OCI-LY7 (cell line): ENCODE measurements at regions not wholly inside any gene's neighbourhood (a gene's known extent, or its start where the extent isn't known, plus 50 kb on each side); places are given as distances from the start of the nearest gene placed in this dataset.

Experiments
- BruUV-seq: library from RNA; stranded (reverse); fragments of 400-500 nt; replicated peaks from 2 replicates; lab custom pipeline; 2021; lab: Mats Ljungman, UMichigan
- CTCF ChIA-PET: fragments of 300-600 bp; sonication (Branson Sonifier 250); formaldehyde crosslinking; loops from one replicate; lab custom pipeline; 2022; ENCODE audit warnings: antibody characterized with exemption; ENCODE audit not compliant: unreplicated experiment; lab: Charles Lee
- POLR2A ChIA-PET: fragments of 300-600 bp; sonication (Branson Sonifier 250); formaldehyde crosslinking; loops from one replicate; lab custom pipeline; 2022; ENCODE audit warnings: antibody characterized with exemption; lab: Charles Lee
- DNase-seq: peaks from one replicate; pipeline ENCODE4 v3.0.0-alpha.2; 2015; ENCODE audit warnings: low spot score
- H2AFZ ChIP-seq: fragments of 200-600 bp; sonication (generic), shearing (Covaris generic); 2 replicates; pipeline ENCODE4 v1.6.1; 2014; ENCODE audit warnings: mild to moderate bottlenecking, antibody characterized with exemption, low read length, moderate library complexity
- H3K27ac ChIP-seq: fragments of 200-600 bp; sonication (generic); 2 replicates; pipeline ENCODE4 v1.5.1; 2014; ENCODE audit warnings: mixed run types, low read depth, mild to moderate bottlenecking, moderate library complexity, low read length, inconsistent platforms; ENCODE audit not compliant: poor library complexity, severe bottlenecking
- H3K36me3 ChIP-seq: fragments of 200-600 bp; sonication (generic); 2 replicates; pipeline ENCODE4 v1.6.1; 2014; ENCODE audit warnings: mild to moderate bottlenecking, antibody characterized with exemption, low read length, moderate library complexity, mixed read lengths; ENCODE audit not compliant: insufficient read depth
- H3K4me1 ChIP-seq: fragments of 200-600 bp; sonication (generic); 2 replicates; pipeline ENCODE4 v1.5.1; 2014; ENCODE audit warnings: mild to moderate bottlenecking, low read length; ENCODE audit not compliant: insufficient read depth, poor library complexity, severe bottlenecking
- H3K4me2 ChIP-seq: fragments of 200-600 bp; sonication (generic); 2 replicates; pipeline ENCODE4 v1.6.1; 2014; ENCODE audit warnings: mild to moderate bottlenecking, low read length
- H3K4me3 ChIP-seq: fragments of 200-600 bp; sonication (generic); 2 replicates; pipeline ENCODE4 v1.5.1; 2014; ENCODE audit warnings: mild to moderate bottlenecking, low read depth, low read length; ENCODE audit not compliant: poor library complexity, severe bottlenecking
- H3K79me2 ChIP-seq: fragments of 200-600 bp; sonication (generic); 2 replicates; pipeline ENCODE4 v1.6.1; 2016; ENCODE audit warnings: low read depth, mild to moderate bottlenecking, low read length, moderate library complexity, mixed read lengths; ENCODE audit not compliant: insufficient read depth
- H3K9me2 ChIP-seq: fragments of 200-600 bp; sonication (generic); 2 replicates; pipeline ENCODE4 v1.6.1; 2016; ENCODE audit warnings: mild to moderate bottlenecking, low read length, mixed read lengths; ENCODE audit not compliant: insufficient read depth
- H3K9me3 ChIP-seq: fragments of 200-600 bp; sonication (generic); 2 replicates; pipeline ENCODE4 v1.6.1; 2014; ENCODE audit warnings: mild to moderate bottlenecking, mixed run types, low read length, mixed read lengths
- H4K20me1 ChIP-seq: fragments of 200-600 bp; sonication (generic); 2 replicates; pipeline ENCODE4 v1.6.1; 2014; ENCODE audit warnings: mild to moderate bottlenecking, antibody characterized with exemption, low read length, moderate library complexity, mixed read lengths; ENCODE audit not compliant: insufficient read depth
- CTCF ChIP-seq: fragments of 200-600 bp; sonication (generic); conservative IDR thresholded peaks from 2 replicates; pipeline ENCODE4 v1.5.1; 2014; ENCODE audit warnings: mild to moderate bottlenecking, antibody characterized with exemption, low read length, moderate library complexity, mixed read lengths
- EZH2phosphoT487 ChIP-seq: fragments of 200-600 bp; sonication (generic); IDR thresholded peaks from 2 replicates; pipeline ENCODE4 v1.6.1; 2018; ENCODE audit warnings: low read depth, borderline replicate concordance, mild to moderate bottlenecking, mixed run types, antibody characterized with exemption, low read length, moderate library complexity, mixed read lengths
- intact Hi-C: fragments of 100-400 bp; cut with micrococcal nuclease; formaldehyde crosslinking; loops from one replicate; pipeline ENCODE4 v1.10.0; 2022; ENCODE audit not compliant: unreplicated experiment

GRCh38 chr14:26389646-26390508, 208.0 kb downstream of the NOVA1 start:
- Histone ChIP-seq H3K9me2 (no peaks in the 10 kb centered on the region), H3K4me3 (no peak overlapping the region), H3K79me2 (no peaks in the 10 kb centered on the region), H3K36me3 (no peaks in the 10 kb centered on the region), H2AFZ (no peak overlapping the region), H3K4me1 (no peaks in the 10 kb centered on the region), H3K27ac (no peak overlapping the region), H3K4me2 (no peak overlapping the region), H3K9me3 (no peaks in the 10 kb centered on the region), H4K20me1 (no peaks in the 10 kb centered on the region)
- TF ChIP-seq EZH2phosphoT487 (no peak), CTCF (no peak)
- POLR2A ChIA-PET = no interaction called here
- no peak for DNase-seq
- intact Hi-C loops = loop anchor here (10.0 kb wide), 1 partner anchor 595 kb away; no protein-coding TSS in a partner anchor
- no TSS peak for BruUV-seq
- CTCF ChIA-PET = no interaction called here

GRCh38 chr14:26385310-26385709, 212.5 kb downstream of the NOVA1 start:
- ChIA-PET CTCF (no interaction called here), POLR2A (no interaction called here)
- TF ChIP-seq CTCF (no peak), EZH2phosphoT487 (no peak)
- Histone ChIP-seq H4K20me1 (no peaks in the 10 kb centered on the region), H3K9me3 (no peaks in the 10 kb centered on the region), H3K4me2 (no peak overlapping the region), H3K79me2 (no peaks in the 10 kb centered on the region), H3K9me2 (no peaks in the 10 kb centered on the region), H2AFZ (no peak overlapping the region), H3K4me1 (no peaks in the 10 kb centered on the region), H3K4me3 (no peak overlapping the region), H3K36me3 (no peaks in the 10 kb centered on the region), H3K27ac (no peak overlapping the region)
- DNase-seq = no peak
- intact Hi-C loops = no loop called here
- no TSS peak for BruUV-seq
